ENCODE measurements at regions not wholly inside any gene's neighbourhood (a gene's known extent, or its start where the extent isn't known, plus 50 kb on each side); places are given as distances from the start of the nearest gene placed in this dataset.
"Not testable (repeated sequence)": the region's sequence is repeated elsewhere in the genome, so short reads cannot be mapped to it uniquely, and the experiment has no call there.

DNA sequence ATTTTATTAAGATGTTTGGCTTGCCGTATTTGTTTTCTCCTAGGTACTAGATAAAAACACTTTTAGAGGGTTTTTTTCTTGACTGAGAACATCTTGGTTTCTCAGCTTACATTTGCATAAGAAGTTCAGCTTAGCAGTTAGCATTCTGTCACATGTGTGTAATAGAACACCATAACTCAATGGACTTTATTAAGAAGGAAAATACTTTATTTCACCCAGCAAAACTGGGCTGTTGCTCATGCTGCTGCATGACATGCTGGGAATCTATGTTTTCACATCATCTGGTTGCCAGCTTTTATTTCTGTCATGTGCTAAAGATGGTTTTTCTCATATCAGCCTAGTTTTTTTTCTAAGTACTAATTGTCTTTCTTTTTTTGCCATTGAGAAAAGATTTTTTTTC lies 144.6 kb downstream of the UTRN start:
- in situ Hi-C loops (cut with MboI; ENCODE audit: low sequenced_read_pairs) = no loop called here

DNA sequence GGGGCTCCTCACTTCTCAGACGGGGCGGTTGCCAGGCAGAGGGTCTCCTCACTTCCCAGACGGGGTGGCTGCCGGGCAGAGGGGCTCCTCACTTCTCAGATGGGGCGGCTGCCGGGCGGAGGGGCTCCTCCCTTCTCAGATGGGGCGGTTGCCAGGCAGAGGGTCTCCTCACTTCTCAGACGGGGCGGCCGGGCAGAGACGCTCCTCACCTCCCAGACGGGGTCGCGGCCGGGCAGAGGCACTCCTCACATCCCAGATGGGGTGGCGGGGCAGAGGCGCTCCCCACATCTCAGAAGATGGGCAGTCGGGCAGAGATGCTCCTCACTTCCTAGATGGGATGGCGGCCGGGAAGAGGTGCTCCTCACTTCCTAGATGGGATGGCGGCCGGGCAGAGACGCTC lies 148.3 kb downstream of the UTRN start:
- in situ Hi-C loops (cut with MboI; ENCODE audit: low sequenced_read_pairs) = not testable (repeated sequence)

DNA sequence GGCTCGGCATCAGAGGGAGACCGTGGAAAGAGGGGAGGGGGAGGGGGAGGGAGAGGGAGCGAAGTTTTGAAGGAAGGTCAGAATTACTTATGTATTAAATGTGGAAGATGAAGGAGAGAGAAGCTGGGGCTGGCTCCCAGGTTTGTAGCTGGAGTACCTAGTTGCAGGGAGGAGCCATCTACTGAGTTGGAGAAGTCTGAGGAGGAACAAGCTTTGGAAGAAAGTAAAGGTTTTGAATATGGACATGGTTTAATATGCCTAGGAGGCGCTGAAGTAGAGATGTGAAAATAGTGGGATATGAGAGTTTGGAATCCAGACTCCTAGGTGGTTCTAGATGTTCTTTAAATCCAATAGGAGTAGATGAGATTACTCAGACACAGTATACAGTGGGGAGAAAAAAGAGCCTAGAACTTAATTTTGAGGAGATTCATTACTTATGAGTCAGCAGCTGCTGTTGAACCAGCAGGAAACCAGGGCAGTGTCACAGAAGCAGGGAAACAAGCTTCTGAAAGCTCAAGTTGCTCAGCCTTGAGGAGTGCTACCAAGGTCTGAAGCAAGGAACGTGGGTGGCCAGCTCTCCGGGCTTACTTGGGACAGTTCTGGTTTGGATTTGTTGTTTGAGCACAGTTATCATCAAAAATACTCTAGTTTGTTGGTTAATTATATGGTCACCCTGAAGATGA lies 149.3 kb downstream of the UTRN start:
- in situ Hi-C loops (cut with MboI; ENCODE audit: low sequenced_read_pairs) = no loop called here

DNA sequence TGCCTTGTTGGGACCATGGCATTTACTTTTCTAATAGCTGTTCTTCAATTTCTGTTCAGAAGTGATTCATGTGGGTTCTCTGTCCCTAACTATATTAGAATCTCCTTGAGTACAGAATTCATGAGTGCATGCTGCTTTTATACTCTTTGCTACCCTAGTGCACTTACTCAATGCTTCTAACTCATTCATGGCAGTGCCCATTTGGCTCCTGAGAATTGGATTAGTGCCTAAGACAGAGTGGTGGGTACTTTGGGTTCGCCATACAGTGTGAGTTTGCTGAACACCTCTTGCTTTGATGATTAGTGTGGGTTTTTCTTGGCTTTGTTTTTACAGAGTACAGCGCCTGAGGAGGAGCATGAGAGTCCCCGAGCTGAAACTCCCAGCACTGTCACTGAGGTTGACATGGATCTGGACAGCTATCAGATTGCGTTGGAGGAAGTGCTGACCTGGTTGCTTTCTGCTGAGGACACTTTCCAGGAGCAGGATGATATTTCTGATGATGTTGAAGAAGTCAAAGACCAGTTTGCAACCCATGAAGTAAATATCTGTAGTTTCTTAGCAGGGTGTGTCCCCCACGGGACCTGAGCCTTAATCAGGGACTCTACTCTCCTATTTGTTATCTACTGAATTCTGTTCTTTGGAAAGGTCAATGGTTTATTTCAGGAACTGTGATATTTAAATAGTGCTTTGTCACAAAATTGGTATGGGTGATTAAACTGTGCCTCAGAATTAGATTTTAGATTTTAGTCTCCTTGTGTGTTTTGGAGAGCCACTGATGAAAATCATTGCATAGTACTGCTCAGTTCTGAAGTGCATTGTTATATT lies 150.7 kb downstream of the UTRN start:
- in situ Hi-C loops (cut with MboI; ENCODE audit: low sequenced_read_pairs) = no loop called here

DNA sequence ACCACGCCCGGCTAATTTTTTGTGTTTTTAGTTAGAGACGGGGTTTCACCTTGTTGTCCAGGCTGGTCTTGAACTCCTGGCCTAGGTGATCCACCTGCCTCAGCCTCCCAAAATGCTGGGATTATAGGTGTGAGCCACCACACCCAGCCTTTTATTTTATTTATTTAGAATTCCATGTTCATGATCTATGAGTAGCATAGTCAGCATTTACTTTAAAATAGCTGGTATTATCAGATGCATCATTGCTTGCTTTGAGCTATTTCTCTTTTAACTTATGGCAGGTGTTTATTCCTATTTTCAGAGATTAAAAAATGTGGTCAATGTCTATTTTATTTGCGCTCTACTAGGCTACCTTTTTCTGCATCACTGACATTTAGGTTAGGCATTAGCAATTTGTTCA lies 152.0 kb downstream of the UTRN start:
- in situ Hi-C loops (cut with MboI; ENCODE audit: low sequenced_read_pairs) = no loop called here

DNA sequence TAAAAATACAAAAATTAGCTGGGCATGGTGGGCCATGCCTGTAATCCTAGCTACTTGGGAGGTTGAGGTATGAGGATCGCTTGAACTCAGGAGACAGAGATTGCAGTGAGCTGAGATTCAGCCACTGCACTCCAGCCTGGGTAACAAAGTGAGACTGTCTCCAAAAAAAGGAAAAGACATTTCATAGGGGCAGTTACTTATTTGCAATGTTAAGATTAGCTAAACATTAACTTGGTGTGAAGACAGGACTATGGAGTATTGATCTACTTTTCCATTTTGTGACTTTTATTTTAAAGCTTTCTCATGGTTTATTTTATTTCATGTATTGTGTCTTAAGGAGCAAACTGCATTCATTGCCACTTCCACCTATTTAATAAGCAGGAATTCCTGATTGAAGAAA lies 153.0 kb downstream of the UTRN start:
- in situ Hi-C loops (cut with MboI; ENCODE audit: low sequenced_read_pairs) = no loop called here

DNA sequence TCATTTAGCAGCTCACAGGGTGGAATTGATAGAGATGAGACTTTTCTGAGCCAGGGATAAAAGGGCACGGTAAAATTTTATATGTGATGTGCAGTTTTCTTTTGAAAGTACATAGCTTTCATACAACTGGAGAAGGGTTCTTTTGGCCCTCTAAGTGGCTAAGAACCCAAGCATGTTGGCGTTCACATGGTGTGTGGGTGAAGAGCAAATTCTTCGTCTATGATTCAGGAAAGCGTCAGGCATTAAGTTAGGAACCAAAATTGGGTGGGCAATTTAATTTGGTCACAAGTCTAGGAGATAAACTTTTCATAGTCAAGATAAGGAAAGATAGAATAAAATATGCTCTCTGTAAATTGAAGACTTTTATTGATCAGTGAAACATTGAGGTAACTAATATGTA lies 153.9 kb downstream of the UTRN start:
- in situ Hi-C loops (cut with MboI; ENCODE audit: low sequenced_read_pairs) = no loop called here

DNA sequence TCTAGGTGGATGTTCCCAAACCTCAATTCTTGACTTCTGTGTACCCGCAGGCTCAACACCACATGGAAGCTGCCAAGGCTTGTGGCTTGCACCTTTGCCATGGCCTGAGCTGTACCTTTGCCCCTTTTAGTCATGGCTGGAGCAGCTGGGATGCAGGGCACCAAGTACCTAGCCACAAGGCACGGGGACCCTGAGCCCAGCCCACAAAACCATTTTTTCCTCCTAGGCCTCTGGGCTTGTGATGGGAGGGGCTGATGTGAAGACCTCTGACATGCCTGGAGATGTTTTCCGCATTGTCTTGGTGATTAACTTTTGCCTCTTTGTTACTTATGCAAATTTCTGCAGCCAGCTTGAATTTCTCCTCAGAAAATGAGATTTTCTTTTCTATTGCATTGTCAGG lies 156.7 kb downstream of the UTRN start:
- in situ Hi-C loops (cut with MboI; ENCODE audit: low sequenced_read_pairs) = not testable (repeated sequence)

DNA sequence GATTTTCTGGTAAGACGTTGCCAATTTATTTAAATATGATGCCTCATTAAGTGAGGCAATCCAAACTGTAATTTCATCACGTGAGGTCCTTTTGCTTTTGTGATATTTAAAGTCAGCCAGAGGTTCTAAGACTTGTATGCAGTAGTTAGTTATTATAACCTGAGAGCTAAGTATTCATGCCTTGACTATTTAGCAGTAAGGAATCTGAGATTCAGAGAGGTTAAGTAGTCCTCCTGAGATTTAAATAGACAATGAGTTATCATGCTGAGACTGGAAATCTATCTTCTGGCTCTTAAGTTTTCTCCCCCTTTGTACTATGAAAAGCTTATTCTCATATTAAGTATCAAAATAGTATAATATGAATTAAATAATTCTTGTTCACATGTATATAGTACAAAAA lies 158.0 kb downstream of the UTRN start:
- in situ Hi-C loops (cut with MboI; ENCODE audit: low sequenced_read_pairs) = no loop called here

DNA sequence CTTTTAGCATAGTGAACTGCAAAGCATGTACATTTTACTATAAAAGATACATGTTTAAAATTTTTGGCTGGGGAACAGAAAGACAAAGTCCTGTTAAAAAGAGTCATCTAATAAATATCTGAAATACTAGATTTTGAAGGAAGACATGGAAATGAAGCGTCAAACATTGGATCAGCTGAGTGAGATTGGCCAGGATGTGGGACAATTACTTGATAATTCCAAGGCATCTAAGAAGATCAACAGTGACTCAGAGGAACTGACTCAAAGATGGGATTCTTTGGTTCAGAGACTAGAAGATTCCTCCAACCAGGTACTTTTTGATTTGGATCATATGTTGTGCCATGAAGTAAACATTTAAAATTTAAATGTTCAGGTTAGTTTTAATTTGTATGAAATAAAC lies 162.3 kb downstream of the UTRN start:
- in situ Hi-C loops (cut with MboI; ENCODE audit: low sequenced_read_pairs) = no loop called here

DNA sequence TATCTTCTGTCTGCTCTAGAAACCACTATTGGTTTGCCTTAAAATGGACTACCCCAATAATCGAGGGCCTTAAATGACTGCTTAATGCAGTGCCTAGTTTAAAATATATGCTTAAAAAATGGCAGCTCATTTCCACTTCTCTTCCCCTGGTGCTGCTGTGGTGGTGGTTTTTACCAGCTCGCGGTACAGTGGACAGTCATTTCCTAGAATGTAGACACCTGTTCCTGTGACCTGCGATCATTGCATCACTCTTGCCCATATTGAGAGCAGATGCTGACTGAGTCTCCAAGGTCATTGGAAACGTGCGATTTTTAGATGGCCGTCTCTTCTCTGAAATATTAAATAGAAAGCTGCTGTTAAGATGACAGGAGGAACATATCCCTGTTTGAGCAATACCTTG lies 164.1 kb downstream of the UTRN start:
- in situ Hi-C loops (cut with MboI; ENCODE audit: low sequenced_read_pairs) = no loop called here

DNA sequence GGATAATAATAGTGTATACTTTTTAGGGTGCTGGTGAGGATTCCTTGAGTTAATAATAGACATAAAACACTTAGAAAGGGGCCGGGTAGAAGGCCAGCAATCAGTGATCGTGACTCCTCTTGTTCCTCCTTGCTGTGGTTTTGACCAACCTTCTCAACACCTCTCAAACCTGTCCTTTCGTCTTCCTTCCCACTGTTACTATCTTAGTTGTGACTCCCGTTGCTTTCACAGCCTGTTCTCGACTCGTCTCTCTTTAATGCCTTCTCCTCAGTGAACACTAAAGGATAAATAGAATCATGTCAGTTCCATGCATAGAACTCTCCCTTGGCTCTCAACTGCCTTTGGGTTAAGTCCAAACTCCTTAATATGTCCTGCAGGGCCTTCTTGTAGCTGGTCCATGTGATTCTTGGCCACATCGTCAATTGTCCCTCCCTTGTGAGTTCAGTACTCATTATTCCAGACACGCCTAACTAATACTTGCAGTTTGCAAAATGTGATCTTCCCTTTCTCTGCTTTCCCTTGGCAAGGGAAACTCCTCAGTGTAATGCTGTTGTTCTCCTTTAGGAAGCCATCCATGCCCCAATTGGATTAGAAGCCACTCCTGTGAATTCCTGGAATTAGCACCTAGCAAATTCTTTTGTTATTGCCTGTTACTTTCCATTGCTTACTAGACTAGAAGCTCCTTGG lies 164.9 kb downstream of the UTRN start:
- in situ Hi-C loops (cut with MboI; ENCODE audit: low sequenced_read_pairs) = no loop called here

DNA sequence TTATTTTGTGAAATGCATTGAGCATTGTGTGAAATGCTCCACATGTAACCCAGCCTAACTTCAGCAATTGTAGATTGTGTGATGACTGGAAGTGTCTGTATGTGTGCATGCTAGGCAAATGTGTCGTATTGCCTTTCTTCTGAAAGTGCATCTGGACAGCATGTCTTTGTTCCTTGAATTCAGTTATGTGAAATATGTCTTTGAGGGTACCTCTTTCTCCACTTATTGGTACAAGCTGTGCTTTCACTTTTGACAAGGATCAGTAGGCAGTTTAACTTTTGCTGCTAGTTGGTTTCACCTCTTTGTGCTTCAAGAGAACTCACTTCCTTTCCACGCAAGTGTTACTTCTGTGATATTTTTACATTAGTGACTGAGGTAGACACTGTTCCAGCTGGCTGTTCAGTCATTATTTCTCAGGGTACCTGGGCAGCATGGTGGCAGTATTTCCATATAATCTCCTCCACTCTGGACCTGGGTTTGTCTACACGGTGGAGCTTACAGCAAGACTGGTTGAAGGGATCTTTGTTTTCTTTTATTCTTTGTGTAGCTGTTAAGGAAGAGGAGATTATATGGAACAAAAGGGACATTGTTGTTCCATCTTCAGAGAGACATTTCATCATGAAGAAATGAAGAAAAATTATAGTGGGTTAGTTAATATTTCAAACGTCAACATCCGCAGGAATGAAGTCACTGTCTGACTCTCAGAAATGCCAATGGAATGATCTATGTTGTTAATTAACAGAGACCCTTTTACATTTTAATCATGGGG lies 175.4 kb downstream of the UTRN start:
- in situ Hi-C loops (cut with MboI; ENCODE audit: low sequenced_read_pairs) = no loop called here

DNA sequence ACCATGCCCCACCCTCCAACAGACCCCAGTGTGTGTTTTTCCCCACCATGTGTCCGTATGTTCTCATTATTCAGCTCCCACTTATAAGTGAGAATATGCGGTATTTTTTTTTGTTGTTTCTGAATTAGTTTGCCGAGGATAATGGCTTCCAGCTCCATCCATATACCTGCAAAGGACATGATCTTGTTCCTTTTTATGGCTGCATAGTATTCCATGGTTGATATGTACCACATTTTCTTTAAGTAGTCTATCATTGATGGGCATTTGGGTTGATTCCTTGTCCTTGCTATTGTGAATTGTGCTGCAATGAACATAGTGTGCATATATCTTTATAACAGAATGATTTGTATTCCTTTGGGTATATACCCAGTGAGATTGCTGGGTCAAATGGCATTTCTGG lies 176.9 kb downstream of the UTRN start:
- in situ Hi-C loops (cut with MboI; ENCODE audit: low sequenced_read_pairs) = no loop called here

DNA sequence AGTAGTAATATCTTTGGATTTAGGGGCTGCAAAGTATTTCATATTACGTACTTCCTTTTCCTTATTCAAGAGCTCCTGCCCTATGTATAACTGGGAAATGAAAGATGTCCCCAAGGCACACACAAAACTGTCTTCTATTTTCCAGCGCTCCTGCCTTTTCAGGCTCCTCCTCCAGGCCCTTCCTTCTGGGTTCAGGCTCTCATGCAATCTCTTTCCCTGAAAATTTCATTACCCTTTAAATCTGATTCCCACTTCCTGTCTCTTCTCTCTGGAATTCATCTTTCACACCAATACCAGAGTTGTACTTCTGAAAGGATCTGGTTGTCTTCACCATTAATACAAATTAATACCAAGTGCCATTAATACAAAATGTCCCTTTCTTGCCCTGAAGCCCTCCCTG lies 181.6 kb downstream of the UTRN start:
- in situ Hi-C loops (cut with MboI; ENCODE audit: low sequenced_read_pairs) = no loop called here

DNA sequence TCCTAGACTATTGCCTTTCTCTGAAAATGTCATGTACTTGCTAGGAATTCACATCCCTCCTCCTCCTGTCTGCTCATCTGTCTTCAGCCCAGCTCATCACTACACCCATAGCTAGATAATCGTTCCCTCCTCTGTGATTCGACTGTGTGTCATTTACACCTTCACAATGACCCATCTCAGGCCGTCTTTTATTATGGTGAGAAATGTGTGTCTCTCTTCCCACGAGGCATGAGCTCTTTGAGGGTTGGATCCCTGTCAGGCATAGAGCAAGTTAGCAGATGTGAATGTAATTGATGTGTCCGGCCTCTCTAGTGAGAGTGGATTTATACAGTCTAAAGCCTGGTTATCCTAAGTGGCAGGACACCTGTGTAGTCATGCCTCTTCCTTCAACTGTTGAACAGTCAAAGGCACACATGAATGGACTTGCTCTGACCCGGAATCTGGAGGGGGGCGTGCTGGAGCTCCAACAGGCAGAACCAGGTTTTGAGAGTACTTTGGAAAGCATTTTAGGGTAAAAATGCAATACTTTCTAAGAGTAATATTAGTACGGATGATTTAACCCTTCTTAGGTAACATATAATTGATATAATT lies 182.1 kb downstream of the UTRN start:
- in situ Hi-C loops (cut with MboI; ENCODE audit: low sequenced_read_pairs) = no loop called here

DNA sequence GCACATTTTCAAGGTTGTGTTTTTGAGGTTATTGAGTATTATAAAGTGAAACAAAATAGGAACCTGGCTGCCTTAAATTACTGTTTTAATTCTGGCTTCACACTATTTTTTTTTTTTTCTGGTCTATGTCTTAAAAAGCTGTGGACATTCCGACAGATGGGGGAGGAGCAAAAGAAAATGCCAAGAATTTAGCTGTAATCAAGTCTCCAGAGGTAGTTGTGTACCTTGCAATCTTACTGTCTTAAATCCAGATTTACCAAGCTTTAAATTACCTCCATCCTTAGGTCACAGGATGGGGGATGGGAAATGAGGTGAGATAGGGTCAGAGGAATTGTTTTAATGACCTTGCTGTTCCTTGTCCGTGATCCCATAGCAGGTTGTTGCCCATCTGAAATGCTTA lies 182.8 kb downstream of the UTRN start:
- in situ Hi-C loops (cut with MboI; ENCODE audit: low sequenced_read_pairs) = no loop called here

DNA sequence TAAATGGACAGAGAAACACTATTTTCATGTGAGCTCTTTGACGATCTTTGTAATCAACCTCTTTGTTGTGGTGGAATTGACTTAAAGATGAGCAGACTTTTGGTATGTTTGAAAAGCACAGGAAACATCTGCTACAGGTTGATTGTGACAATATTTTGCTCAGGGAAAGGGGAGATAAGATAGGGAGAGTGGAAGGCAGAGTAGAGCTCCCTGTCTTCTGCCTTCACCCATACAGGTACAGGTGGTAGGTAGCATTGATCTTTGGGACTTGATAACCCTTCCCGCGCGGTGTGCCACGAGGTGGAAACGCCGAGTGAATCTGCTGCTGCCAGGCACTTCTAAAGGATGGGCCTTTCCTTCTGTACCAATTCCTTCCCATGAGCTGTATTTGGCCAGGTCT lies 183.6 kb downstream of the UTRN start:
- in situ Hi-C loops (cut with MboI; ENCODE audit: low sequenced_read_pairs) = no loop called here

DNA sequence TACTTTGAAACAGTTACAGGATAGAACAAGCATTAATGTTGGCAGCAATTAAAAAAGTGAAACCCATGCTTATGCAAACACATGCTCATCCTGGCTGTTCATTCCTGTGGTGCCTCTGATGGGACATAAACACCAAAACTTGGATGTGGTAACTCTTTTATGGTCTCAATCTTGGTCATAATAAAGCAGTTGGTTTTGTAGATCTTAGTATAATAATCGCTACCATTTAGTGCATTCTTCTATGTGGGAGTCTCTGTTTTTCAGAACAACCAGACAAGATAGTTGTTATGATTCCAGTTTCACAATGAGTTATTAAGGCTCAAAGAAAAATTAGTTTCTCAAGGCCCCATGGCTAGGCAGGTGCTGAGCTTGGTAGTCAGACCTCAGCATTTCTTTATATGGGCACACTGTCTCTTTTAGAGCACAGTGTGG lies 184.0 kb downstream of the UTRN start:
- in situ Hi-C loops (cut with MboI; ENCODE audit: low sequenced_read_pairs) = no loop called here

DNA sequence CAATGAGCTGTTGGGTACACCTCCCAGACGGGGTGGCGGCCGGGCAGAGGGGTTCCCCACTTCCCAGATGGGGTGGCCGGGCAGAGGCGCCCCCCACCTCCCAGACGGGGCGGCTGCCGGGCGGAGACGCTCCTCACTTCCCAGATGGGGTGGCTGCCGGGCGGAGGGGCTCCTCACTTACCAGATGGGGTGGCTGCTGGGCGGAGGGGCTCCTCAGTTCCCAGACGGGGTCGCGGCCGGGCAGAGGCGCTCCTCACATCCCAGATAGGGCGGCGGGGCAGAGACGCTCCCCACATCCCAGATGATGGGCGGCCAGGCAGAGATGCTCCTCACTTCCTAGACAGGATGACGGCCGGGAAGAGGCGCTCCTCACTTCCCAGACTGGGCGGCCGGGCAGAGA lies 185.1 kb downstream of the UTRN start:
- in situ Hi-C loops (cut with MboI; ENCODE audit: low sequenced_read_pairs) = not testable (repeated sequence)

DNA sequence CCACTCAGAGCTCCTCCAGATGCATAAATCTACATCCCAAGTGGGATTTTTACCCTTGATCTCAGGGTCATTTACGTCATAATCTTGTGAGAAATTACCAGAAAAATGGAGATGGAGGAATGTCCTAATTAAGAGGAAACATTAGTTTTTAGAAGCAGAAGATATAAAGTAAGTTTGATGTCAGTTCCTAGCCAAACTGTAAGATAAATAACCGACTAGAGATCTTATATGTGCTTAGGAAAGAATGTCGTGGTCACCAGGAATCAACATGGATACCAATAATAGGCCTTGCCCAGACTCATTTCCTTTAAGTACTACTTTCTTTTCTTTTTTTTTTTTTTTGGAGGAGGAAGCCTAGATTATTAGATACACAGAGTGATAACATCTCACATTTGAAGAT lies 186.9 kb downstream of the UTRN start:
- in situ Hi-C loops (cut with MboI; ENCODE audit: low sequenced_read_pairs) = no loop called here
